Fibroblast of the aortic adventitia (primary cell): ENCODE measurements at regions not wholly inside any gene's neighbourhood (a gene's known extent, or its start where the extent isn't known, plus 50 kb on each side); places are given as distances from the start of the nearest gene placed in this dataset.

Source experiments
- DNase-seq: peaks from one replicate; pipeline ENCODE4 v3.0.0-alpha.2; 2010; ENCODE audit warnings: low read depth
- H3K4me3 ChIP-seq: 2 replicates; pipeline ENCODE4 v1.5.1; 2011; ENCODE audit warnings: low read depth, mild to moderate bottlenecking, control low read depth, low read length, moderate library complexity
- CTCF ChIP-seq: IDR thresholded peaks from 2 replicates; pipeline ENCODE4 v1.5.1; 2011; ENCODE audit warnings: mild to moderate bottlenecking, low read length, control low read depth, inconsistent platforms; ENCODE audit not compliant: insufficient read depth

GRCh38 chr15:70399204-70399603, 301.5 kb upstream of the TLE3 start:
- H3K4me3 ChIP-seq: no peak overlapping the region
- TF ChIP-seq CTCF: no peak
- no peak for DNase-seq

GRCh38 chr15:70398694-70399093, 301.0 kb upstream of the TLE3 start:
- no peak for DNase-seq
- TF ChIP-seq CTCF: no peak

GRCh38 chr15:70396807-70397206, 299.1 kb upstream of the TLE3 start:
- no peak overlapping the region for H3K4me3 ChIP-seq
- no peak for DNase-seq
- TF ChIP-seq CTCF: no peak

More at GRCh38 chr15:70398694-70399093, 301.0 kb upstream of the TLE3 start:
- no peak overlapping the region for H3K4me3 ChIP-seq

- TF ChIP-seq CTCF: no peak
- DNase-seq: no peak
- H3K4me3 ChIP-seq: no peak overlapping the region
These were observed 297.4 kb upstream of the TLE3 start for GRCh38 chr15:70395164-70395563.

GRCh38 chr15:70390723-70391122, 293.0 kb upstream of the TLE3 start:
- no peak for DNase-seq
- H3K4me3 ChIP-seq: no peak overlapping the region
- TF ChIP-seq CTCF: no peak

GRCh38 chr15:70387993-70388392, 290.3 kb upstream of the TLE3 start:
- TF ChIP-seq CTCF: no peak
- no peak overlapping the region for H3K4me3 ChIP-seq
- no peak for DNase-seq

- no peak overlapping the region for H3K4me3 ChIP-seq
- DNase-seq: no peak
- TF ChIP-seq CTCF: no peak
These were observed 289.4 kb upstream of the TLE3 start for GRCh38 chr15:70387081-70387480.
